NCI-H128 (cell line): ENCODE measurements at regions not wholly inside any gene's neighbourhood (a gene's known extent, or its start where the extent isn't known, plus 50 kb on each side); places are given as distances from the start of the nearest gene placed in this dataset.

Source experiments
- DNase-seq: peaks from one replicate; lab custom pipeline; 2025; ENCODE audit not compliant: unreplicated experiment; lab: John Stamatoyannopoulos, UW

DNA sequence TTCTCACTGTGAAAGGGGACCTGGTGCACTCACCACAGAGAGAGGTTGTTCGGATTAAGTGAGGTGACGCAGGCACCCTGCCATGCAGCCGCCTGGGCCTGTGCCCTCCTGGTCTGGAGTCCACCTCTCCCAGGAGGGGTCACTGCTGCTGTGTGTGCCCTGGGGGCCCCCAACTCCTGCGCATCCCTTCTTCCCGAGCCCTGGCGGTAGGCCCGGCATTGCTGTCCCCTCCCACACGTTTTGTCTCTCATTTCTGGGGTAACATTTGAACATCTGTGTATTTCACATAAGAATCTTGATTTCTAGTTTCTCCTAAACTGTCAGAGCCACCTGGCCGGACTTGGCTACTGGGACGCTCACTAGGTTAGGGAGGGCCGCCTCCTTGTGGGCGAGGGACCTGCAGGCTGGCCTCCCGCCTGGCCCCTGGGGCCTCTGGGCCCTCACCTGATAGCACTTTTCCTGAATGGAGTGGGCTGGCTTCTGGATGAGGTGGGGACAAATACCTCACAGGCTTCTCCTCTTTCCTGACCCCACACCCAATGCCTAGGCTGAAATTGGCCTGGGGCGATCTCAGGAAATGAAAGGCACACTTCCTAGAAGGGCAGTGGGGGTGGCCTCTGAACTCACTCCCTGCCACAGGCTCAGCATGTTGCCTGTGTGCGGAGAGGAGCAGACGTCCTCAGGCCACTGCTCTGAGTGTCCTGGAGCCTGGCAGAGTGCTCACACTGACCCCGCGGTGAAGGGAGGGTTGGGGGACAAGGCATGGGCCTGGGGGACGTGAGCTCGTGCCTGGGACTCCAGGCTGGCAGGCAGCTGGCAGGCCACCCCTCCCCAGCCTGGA lies 104.2 kb upstream of the PRR23E start:
- no peak for DNase-seq

GRCh38 chr3:127089486-127090145 lies 103.3 kb upstream of the PRR23E start:
- no peak for DNase-seq

DNA sequence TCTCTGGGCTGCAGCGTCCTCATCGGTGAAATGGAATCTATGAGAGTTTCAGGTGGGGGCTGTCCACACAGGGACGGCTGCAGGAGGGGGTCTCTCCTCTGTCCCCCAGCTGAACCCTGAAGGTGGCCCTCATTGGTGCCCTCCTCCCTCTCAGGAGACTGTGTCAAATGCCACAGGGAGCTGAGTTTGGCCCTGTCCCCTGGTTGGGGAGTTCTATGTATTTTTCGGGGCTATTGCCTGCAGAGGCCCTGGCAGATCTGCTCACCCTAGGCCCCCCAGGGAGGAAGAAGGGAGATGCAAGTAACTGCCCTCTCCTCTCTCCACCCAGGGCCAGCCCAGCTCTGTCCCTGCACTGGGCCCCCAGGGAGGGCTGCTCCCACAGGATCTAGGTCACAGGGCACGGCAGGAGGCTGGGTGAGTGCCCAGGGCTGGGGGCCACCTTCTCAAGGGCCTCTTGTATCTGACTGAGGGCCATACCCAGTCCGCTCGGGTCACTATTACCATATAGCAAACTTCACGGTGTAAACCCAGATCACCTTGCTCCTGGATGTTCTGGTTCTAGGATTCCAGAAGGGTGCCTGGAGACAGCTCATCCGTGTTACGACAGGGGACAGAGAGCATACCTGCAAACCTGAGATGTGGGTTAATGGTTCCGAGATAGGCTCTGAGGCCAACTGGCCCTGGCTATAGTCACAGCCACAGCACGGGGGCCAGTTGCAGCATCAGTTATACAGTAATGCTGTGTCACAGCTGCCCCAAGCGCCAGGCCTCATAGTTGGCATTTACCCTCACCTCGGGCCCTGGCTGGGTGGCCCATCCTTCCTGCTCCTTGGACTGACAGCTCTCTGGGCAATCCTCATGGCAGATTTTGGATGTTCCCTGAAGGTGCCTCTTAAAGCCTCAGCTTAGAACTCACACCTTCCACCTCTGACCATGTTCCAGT lies 102.4 kb upstream of the PRR23E start:
- DNase-seq = no peak

DNA sequence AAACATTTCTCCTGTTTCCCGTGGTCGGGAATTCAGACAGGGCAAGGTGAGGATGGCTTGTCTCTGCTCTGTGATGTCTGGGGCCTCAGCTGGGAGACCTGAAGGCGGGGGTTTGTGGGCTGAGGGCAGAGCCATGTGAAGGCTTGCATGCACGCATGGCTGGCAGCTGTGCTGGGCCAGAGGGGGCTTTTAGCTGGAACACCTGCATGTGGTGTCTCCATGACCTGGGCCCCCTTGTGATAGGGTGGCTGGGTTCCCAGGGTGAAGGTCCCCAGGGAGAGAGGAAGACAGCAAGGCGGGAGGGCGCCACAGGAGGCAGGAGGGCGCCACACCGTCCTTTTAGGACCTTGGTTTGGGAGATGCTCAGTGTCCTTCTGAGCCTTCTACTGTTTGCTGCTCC lies 101.6 kb upstream of the PRR23E start:
- no peak for DNase-seq

DNA sequence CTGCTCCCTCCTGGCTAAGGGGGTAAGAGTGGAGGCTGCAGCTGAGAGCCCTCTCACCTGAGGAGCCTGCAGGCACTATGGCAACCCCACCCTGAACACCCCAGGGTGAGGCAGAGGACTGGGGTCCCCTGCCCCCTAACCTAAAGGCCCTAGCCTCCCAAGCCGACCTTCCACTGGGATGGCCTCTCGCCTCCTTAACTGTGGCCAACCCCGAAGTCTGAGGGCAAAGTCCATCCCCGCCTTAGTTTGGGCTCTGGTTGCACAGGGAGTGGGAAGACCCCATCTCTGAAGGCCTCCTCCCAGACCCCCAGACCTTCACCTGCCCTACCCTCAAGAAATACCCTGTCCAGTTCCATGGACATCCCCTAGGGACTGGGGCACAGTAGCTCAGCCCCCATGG lies 100.6 kb upstream of the PRR23E start:
- no peak for DNase-seq

- DNase-seq = no peak
Observed at GRCh38 chr3:127092776-127093175, 100.2 kb upstream of the PRR23E start.

DNA sequence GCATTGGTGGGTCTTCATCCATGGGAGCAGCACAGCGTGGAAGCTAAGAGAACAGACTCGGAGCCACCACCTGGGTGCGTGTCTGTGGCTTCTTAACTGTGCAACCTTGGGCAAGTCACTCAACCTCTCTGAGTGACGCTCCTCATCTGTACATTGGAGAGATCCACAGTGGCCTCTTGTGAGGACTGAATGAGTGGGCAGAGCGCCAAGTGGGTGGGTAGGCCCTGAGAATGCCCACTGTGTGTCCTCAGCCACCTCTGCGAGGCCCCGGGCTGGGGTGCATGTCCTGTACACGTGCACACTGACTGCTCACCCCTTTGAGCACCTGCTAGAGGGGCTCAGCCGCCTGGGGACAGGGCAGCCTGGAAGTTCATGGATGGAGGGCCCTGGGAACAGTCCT lies 99.6 kb upstream of the PRR23E start:
- DNase-seq = no peak

DNA sequence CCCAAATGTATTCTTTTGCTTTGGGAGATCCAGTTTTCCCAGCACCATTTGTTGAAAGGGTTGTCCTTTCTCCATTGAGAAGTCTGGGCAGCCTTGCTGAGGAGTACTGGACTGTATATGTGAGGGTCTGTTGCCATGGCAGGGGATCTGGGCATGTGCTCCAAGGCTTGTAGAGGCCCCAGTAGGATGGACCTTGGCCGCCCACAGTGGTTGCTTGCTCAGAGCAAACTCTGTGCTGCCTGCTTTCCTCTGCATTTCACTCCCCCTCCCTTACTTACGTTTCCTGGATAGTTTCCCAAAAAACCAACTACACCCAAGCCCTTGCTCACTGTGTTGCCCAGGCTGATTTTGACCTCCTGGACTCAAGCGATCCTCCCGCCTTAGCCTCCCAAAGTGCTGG lies 97.2 kb upstream of the PRR23E start:
- no peak for DNase-seq

DNA sequence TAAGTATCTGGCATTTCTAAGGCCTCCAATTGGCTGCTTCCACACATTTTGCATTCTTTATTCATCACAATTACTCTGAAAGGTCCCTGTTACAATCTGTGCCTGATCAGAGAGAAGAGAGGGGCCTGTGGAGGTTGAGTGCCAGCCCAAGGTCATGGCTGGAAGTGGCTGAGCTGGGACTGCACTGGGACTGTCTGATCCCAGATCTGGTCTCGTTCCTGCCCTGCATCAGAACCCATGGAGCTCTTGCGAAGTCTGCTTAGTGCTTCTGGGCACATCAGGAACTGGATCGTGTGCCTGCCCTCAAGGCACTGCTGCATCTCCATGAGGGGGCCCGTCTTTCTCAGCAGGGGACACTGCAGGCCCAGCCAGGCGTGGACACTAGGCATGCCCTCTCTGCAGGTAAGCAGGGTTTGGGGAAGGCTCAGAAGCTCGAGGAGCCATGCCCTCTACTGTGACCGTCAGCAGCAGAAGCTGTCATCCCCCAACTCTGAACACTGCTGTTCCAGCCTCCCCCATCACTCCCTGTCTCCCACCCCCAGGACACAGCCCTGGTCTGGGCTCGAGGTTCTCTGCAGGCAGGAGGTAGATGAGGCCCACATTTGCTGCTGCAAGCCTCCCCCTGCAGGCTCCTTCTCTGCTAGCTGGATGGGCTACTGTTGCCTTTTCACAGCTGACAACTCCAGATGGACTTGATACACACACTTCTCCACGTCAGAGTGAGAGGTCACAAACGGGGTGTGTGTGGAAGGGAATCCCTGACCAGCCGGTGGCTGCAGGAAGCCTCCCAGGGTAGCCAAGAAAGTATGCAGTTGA lies 96.5 kb upstream of the PRR23E start:
- no peak for DNase-seq

GRCh38 chr3:127097072-127097405 lies 95.9 kb upstream of the PRR23E start:
- no peak for DNase-seq

DNA sequence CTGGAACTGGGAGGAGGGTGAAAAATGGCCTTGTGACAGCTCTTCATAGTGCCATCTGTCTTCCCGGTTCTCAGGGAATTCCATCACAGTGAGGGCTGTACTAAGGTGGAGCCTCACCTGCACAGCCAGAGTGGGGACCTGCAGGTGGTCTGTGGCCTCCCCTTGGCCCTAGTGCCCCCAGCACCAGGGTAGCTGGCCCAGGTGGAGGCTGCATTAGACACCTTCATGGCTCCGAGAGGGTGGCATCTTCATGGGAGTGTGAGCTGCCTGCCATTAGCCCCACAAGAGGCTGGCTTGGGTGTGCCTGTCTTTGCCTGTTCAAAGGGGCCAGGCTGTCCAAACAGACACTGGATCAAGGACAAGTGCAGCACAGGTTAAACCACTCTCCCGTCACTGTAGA lies 95.5 kb upstream of the PRR23E start:
- no peak for DNase-seq

DNA sequence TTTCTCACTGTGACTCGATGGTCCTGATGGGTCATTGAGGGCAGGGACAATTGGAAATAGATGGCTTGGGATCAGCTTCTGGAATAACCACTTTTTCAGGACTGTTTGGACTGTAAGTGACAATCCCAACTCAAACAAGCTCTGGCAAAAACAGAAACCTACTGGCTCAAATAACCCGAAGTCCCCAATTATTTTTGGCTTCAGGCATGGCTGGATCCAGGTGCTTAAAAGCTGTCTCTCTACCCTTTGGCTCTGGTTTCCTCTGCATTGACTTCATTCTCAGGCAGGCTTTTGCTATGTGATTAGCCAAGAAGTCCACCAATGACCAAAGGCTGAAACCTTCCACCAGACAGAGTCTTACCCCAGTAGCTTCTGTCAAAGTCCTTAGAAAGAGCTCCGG lies 92.9 kb upstream of the PRR23E start:
- no peak for DNase-seq

GRCh38 chr3:127100459-127101410 lies 92.2 kb upstream of the PRR23E start:
- no peak for DNase-seq

DNA sequence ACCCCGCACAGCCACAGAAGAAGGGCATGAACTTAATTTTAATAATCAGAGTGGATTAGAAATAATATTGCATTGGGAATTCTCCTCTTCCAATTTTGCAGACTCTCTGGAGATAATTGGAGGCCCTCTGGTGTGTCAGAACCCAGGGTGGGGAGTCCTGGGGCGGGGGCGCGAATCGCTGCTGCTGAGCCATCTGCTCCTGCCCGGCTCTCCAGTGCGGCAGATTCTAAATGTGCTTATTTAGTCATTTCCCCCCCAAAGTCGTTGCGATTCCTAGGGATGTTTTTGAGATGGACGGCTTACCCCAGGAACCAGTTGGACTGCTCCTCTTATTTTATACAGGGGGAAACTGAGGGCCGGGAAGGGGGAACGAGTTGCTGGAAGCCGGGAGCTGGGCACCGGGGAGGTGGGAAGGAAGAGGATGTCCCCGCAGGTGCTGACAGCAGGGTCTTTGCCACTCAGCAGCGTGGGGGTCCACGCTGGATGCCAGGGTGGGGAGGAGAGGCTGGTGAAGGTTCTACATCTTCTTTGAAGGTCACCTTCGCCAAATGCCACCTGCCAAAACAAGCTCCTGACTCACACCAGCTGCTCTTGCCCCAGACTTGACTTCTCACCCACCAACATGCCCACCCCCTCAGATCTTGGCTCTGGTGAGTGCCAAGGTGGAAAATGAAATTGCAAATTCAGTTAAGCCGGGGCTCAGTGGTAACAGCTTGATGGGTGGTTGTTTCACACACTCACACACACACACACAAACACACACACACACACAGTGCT lies 91.3 kb upstream of the PRR23E start:
- DNase-seq = no peak

DNA sequence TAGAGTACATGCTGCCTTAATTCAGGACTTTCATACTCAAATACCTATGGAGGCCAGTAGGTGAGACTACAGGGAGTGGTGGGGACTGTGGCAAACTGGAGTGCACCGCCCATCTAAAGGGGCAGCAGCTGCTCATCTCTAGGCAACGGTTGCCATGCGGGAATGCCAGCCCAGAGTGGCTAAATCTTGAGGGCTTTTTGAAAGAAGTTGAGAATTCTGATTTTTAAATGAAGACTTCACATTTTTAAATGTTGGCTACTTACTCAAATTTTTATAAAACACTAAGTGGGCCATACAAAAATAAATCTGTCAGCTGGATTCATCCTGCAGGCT lies 90.8 kb upstream of the PRR23E start:
- DNase-seq = no peak

- DNase-seq = no peak
Observed at GRCh38 chr3:127102587-127102986, 90.3 kb upstream of the PRR23E start.

GRCh38 chr3:127103080-127103479 lies 89.9 kb upstream of the PRR23E start:
- DNase-seq = no peak

DNA sequence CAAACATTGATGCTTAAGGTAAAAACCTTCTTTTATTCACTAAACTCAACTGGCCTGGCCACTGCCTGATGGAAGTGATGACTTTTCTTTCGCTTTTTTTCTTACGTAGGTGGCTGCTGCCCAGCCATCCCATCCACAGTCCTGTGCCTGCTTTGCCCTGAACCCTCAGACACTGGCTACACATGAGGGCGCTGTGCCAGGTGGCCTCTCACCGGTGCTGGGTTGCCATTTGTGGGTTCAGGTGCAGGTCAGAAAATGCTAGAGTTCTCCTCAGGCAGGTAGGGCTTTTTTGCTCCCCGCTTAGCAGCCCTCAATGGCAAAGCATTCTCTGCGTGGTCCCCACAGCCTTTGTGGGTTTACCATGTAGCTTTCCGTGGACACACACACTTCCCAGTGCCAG lies 88.3 kb upstream of the PRR23E start:
- DNase-seq = no peak

DNA sequence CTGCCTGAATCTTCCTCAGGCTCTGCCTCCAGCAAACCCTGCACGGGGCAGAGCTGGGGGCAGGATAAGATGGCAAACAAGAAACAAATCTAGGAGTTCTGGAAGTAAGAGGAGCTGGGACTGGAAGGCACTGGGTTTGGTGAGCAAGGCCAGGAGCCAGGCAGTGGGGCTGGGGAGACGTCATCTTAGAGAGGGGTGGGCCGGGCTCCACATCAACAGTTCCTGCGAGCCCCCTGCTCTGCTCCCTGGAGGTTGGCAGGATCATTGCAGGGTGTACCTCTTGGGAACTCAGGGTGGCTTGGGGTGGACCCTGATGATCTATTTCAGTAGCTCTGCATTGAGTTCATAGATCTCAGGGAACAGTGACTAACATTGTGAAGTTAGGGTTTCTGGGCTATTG lies 87.3 kb upstream of the PRR23E start:
- DNase-seq = no peak
